CD4-positive, alpha-beta T cell (primary cell): ENCODE measurements at regions not wholly inside any gene's neighbourhood (a gene's known extent, or its start where the extent isn't known, plus 50 kb on each side); places are given as distances from the start of the nearest gene placed in this dataset.

Experiments
- ATAC-seq: fragments of 200-7000 bp; cut with Tn5 transposase; one replicate; pipeline ENCODE4 v1.10.0; 2022; ENCODE audit warnings: mild to moderate bottlenecking; ENCODE audit not compliant: poor library complexity
- CTCF ChIA-PET: fragments of 350-600 bp; sonication (Branson Sonifier 250); formaldehyde crosslinking; loops from one replicate; lab custom pipeline; 2021; ENCODE audit warnings: antibody characterized with exemption, inconsistent platforms; lab: Charles Lee
- POLR2A ChIA-PET: fragments of 350-600 bp; sonication (Branson Sonifier 250); formaldehyde crosslinking; loops from one replicate; lab custom pipeline; 2021; ENCODE audit warnings: antibody characterized with exemption, inconsistent platforms; lab: Charles Lee
- DNase-seq, 14 experiments: peaks; one replicate each; pipeline ENCODE4 v3.0.0-alpha.2; 2013 to 2020; ENCODE audit warnings: mixed read lengths in 2 of 14
- H3K27ac ChIP-seq, 2 donors: one replicate each; pipeline versions ENCODE4 v1.5.1 to v1.7.0; 2013; ENCODE audit warnings: low read length in 2 of 2, low read depth in 1 of 2, mild to moderate bottlenecking in 1 of 2
- H3K27me3 ChIP-seq, 2 experiments: 1 replicate in 1 of 2; 2 replicates in 1 of 2; pipeline versions ENCODE4 v1.6.1 to v1.7.0; 2013; ENCODE audit warnings: low read length in 2 of 2, control low read depth in 1 of 2, mild to moderate bottlenecking in 1 of 2, moderate library complexity in 1 of 2; ENCODE audit not compliant: insufficient read depth in 2 of 2, control insufficient read depth in 1 of 2
- H3K36me3 ChIP-seq: one replicate; pipeline ENCODE4 v1.6.1; 2013; ENCODE audit warnings: low read length, control low read depth; ENCODE audit not compliant: insufficient read depth
- H3K4me1 ChIP-seq: one replicate; pipeline ENCODE4 v1.6.1; 2013; ENCODE audit warnings: low read length, control low read depth; ENCODE audit not compliant: insufficient read depth
- H3K4me3 ChIP-seq: one replicate; pipeline ENCODE4 v1.5.1; 2013; ENCODE audit warnings: mild to moderate bottlenecking, low read length, moderate library complexity
- H3K9me3 ChIP-seq, 2 experiments: 1 replicate in 1 of 2; 2 replicates in 1 of 2; pipeline versions ENCODE4 v1.6.1 to v1.7.0; 2013; ENCODE audit warnings: low read length in 2 of 2, mild to moderate bottlenecking in 2 of 2, control low read depth in 1 of 2, moderate library complexity in 1 of 2; ENCODE audit not compliant: control insufficient read depth in 1 of 2, insufficient read depth in 1 of 2
- H3K27ac Mint-ChIP-seq: one replicate; pipeline ENCODE4 v1.8.0; 2020; ENCODE audit warnings: mixed read lengths
- H3K27me3 Mint-ChIP-seq: one replicate; pipeline ENCODE4 v1.8.0; 2021; ENCODE audit warnings: mixed read lengths
- H3K36me3 Mint-ChIP-seq: one replicate; pipeline ENCODE4 v1.8.0; 2021; ENCODE audit warnings: low read depth, mixed read lengths
- H3K4me1 Mint-ChIP-seq: one replicate; pipeline ENCODE4 v1.8.0; 2021; ENCODE audit warnings: low read depth, mixed read lengths
- H3K4me3 Mint-ChIP-seq: one replicate; pipeline ENCODE4 v1.8.0; 2020; ENCODE audit warnings: mild to moderate bottlenecking, mixed read lengths
- H3K9me3 Mint-ChIP-seq: one replicate; pipeline ENCODE4 v1.8.0; 2020; ENCODE audit warnings: mixed read lengths
- intact Hi-C, 2 experiments: fragments of 100-400 bp; cut with DNase I in 1 of 2; cut with micrococcal nuclease in 1 of 2; formaldehyde crosslinking; loops; one replicate each; pipeline versions ENCODE4 v1.15.1 to v1.9.0; 2023 to 2025; cut with DNase I, micrococcal nuclease
- TF ChIP-seq, protein P1 (sequence below): fragments of 200-600 bp; IDR thresholded peaks from one replicate; pipeline ENCODE4 v1.8.0; 2022; ENCODE audit warnings: antibody characterized with exemption, mild to moderate bottlenecking

DNA sequence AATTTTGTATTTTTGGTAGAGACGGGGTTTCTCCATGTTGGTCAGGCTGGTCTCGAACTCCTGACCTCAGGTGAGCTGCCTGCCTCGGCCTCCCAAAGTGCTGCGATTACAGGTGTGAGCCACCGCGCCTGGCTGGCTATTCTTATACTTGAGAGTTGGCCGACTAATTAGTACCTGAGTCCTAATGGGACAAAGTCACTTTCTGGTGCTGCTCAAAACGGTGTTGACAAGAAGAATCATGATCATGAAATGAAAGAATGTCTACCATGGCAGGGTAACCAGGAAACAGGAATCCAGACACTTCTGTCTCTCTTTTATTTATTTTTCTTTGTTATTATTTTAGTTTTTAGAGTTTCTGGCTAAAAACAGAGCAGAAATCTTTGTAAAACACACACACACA lies 54.7 kb upstream of the RAB6D start:
- DNase-seq: no peak
- ChIA-PET CTCF (no interaction called here), POLR2A (no interaction called here)
- Mint-ChIP-seq H3K4me3 (no peak overlapping the region), H3K9me3 (no peaks in the 10 kb centered on the region), H3K27me3 (peaks cover 43% of the 10 kb centered on the region), H3K36me3 (no peaks in the 10 kb centered on the region), H3K4me1 (peaks cover 4% of the 10 kb centered on the region), H3K27ac (no peak overlapping the region)
- H3K9me3 ChIP-seq: no peaks in the 10 kb centered on the region
- TF ChIP-seq, protein P1, sequence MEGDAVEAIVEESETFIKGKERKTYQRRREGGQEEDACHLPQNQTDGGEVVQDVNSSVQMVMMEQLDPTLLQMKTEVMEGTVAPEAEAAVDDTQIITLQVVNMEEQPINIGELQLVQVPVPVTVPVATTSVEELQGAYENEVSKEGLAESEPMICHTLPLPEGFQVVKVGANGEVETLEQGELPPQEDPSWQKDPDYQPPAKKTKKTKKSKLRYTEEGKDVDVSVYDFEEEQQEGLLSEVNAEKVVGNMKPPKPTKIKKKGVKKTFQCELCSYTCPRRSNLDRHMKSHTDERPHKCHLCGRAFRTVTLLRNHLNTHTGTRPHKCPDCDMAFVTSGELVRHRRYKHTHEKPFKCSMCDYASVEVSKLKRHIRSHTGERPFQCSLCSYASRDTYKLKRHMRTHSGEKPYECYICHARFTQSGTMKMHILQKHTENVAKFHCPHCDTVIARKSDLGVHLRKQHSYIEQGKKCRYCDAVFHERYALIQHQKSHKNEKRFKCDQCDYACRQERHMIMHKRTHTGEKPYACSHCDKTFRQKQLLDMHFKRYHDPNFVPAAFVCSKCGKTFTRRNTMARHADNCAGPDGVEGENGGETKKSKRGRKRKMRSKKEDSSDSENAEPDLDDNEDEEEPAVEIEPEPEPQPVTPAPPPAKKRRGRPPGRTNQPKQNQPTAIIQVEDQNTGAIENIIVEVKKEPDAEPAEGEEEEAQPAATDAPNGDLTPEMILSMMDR: no peak
- H3K27ac ChIP-seq: no peak overlapping the region
- intact Hi-C loops: loop anchor here in 1 of 2 experiments (10.0 kb wide), 1 partner anchor 106 kb away; the partner anchor contains the start of gene CCDC74A
- peaks cover 4 to 6% of the 10 kb centered on the region in 2 experiments for H3K27me3 ChIP-seq
- no peaks in the 10 kb centered on the region for H3K36me3 ChIP-seq
- H3K4me3 ChIP-seq: no peak overlapping the region
- no peak for ATAC-seq
- H3K4me1 ChIP-seq: no peaks in the 10 kb centered on the region

DNA sequence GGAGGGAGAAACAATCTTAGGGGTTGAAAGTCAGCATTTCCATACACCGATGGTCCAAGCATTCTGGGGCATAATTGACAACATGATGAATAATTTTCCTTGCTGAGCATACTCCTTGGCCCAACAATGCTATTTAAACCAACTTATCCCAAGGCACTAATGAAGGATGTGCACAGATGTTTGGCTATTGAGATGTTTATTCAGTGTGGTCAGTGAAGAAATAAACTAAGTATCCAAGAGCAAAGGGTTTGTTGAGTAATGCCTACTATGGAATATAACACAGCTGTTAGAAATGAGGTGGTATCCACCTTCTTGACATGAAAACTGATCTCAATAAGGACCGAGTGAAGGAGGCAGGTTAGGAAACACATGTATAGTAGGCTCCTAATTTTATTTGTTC lies 53.9 kb upstream of the RAB6D start:
- ChIA-PET CTCF (no interaction called here), POLR2A (no interaction called here)
- TF ChIP-seq, protein P1: no peak
- no peak for ATAC-seq
- intact Hi-C loops: loop anchor here in 1 of 2 experiments (10.0 kb wide), 1 partner anchor 107 kb away; the partner anchor contains the start of gene CCDC74A
- Histone ChIP-seq H3K36me3 (no peaks in the 10 kb centered on the region), H3K9me3 (no peaks in the 10 kb centered on the region), H3K4me3 (no peak overlapping the region), H3K27me3 (peaks cover 4 to 6% of the 10 kb centered on the region in 2 experiments), H3K27ac (no peak overlapping the region), H3K4me1 (no peaks in the 10 kb centered on the region)
- Mint-ChIP-seq H3K9me3 (no peaks in the 10 kb centered on the region), H3K4me1 (no peaks in the 10 kb centered on the region), H3K4me3 (no peak overlapping the region), H3K36me3 (no peaks in the 10 kb centered on the region), H3K27ac (no peak overlapping the region), H3K27me3 (peaks cover 41% of the 10 kb centered on the region)
- DNase-seq: no peak

DNA sequence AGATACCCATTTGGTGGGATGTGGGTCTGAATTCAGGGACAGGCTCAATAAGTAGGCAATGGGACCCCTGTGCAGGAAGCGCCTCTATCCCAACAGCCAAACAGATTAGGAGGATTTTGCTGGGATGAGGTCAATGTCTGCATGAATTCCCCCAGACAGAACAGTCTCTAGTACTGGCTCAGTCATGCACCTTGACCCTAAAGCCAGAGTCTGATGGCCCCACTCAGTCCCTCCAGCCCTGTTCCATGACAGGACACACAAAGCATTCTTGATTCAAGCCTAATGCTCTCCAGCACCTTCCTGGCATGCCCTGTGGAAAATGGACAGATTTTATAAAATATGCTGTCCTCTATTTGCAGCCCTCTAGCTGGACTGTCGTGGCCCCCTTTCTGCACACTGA lies 49.8 kb upstream of the RAB6D start:
- TF ChIP-seq, protein P1: no peak
- no peak overlapping the region for H3K27ac Mint-ChIP-seq
- H3K36me3 ChIP-seq: no peaks in the 10 kb centered on the region
- H3K4me3 Mint-ChIP-seq: no peak overlapping the region
- no peaks in the 10 kb centered on the region for H3K9me3 ChIP-seq
- H3K27ac ChIP-seq: no peak overlapping the region
- ChIA-PET POLR2A (no interaction called here), CTCF (interaction anchor here (0.6 to 1.5 kb wide), 6 partner anchors 7 to 388 kb away, joined by 3 to 8 read pairs (median 4); no protein-coding TSS in a partner anchor)
- no peak overlapping the region for H3K4me3 ChIP-seq
- H3K36me3 Mint-ChIP-seq: no peaks in the 10 kb centered on the region
- no peaks in the 10 kb centered on the region for H3K4me1 ChIP-seq
- H3K27me3 ChIP-seq: peaks cover 6 to 16% of the 10 kb centered on the region in 2 experiments
- ATAC-seq (no peak), DNase-seq (no peak)
- intact Hi-C loops: loop anchor here (2.0 to 10.0 kb wide), 4 partner anchors 111 to 389 kb away; partner anchors contain the start of gene CCDC74A (in 1 of the 2)
- H3K27me3 Mint-ChIP-seq: peaks cover 49% of the 10 kb centered on the region
- no peaks in the 10 kb centered on the region for H3K4me1 Mint-ChIP-seq
- H3K9me3 Mint-ChIP-seq: no peaks in the 10 kb centered on the region
